ENCODE measurements at regions not wholly inside any gene's neighbourhood (a gene's known extent, or its start where the extent isn't known, plus 50 kb on each side); places are given as distances from the start of the nearest gene placed in this dataset.

DNA sequence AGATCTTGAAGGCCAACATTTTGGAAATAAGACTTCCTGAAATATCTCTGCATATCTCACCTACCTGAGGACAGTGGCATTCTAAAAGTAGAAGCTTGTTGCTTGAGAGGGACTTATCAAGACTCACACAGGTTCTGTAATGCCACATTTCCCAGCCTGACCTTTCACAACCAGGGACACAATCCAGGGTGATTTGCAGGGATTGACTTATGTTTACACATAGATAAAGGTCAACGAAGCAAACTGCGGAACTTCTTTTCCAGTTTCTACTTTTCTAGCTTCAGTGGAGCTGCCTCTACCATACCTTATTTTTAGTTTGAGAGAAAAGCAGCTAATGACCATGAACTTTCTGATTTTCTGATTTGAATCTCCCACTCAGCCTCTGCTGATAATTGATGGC lies 148.7 kb downstream of the SLC16A9 start:
- TF ChIP-seq POLR2A (conservative IDR thresholded peaks at IDR 0.05) (no peak), ZNF121 (CRISPR knock-in tag; conservative IDR thresholded peaks at IDR 0.05) (no peak), RAD21 (CRISPR knock-in tag; conservative IDR thresholded peaks at IDR 0.05 in 1 of 2, IDR thresholded peaks at IDR 0.05 in 1 of 2) (no peak), CCNT2 (IDR thresholded peaks at IDR 0.05; ENCODE audit: borderline replicate concordance, extremely low read depth, insufficient read length, low read depth, low read length) (no peak), HEY1 (CRISPR knock-in tag; IDR thresholded peaks at IDR 0.05; ENCODE audit: borderline replicate concordance) (no peak), BCL6 (CRISPR knock-in tag; IDR thresholded peaks at IDR 0.05) (no peak), FOXJ3 (CRISPR knock-in tag; IDR thresholded peaks at IDR 0.05) (no peak), KLF6 (CRISPR knock-in tag; IDR thresholded peaks at IDR 0.05; ENCODE audit: borderline replicate concordance) (no peak), KLF16 (IDR thresholded peaks at IDR 0.05) (no peak)
- TF ChIP-seq, protein P1, sequence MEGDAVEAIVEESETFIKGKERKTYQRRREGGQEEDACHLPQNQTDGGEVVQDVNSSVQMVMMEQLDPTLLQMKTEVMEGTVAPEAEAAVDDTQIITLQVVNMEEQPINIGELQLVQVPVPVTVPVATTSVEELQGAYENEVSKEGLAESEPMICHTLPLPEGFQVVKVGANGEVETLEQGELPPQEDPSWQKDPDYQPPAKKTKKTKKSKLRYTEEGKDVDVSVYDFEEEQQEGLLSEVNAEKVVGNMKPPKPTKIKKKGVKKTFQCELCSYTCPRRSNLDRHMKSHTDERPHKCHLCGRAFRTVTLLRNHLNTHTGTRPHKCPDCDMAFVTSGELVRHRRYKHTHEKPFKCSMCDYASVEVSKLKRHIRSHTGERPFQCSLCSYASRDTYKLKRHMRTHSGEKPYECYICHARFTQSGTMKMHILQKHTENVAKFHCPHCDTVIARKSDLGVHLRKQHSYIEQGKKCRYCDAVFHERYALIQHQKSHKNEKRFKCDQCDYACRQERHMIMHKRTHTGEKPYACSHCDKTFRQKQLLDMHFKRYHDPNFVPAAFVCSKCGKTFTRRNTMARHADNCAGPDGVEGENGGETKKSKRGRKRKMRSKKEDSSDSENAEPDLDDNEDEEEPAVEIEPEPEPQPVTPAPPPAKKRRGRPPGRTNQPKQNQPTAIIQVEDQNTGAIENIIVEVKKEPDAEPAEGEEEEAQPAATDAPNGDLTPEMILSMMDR (IDR thresholded peaks at IDR 0.05 in 2 of 3, conservative IDR thresholded peaks at IDR 0.05 in 1 of 3; ENCODE audit: insufficient read depth in 2 of 3, low read depth in 1 of 3, low read length in 3 of 3): no peak
- TF ChIP-seq, protein P2, sequence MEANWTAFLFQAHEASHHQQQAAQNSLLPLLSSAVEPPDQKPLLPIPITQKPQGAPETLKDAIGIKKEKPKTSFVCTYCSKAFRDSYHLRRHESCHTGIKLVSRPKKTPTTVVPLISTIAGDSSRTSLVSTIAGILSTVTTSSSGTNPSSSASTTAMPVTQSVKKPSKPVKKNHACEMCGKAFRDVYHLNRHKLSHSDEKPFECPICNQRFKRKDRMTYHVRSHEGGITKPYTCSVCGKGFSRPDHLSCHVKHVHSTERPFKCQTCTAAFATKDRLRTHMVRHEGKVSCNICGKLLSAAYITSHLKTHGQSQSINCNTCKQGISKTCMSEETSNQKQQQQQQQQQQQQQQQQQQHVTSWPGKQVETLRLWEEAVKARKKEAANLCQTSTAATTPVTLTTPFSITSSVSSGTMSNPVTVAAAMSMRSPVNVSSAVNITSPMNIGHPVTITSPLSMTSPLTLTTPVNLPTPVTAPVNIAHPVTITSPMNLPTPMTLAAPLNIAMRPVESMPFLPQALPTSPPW (CRISPR knock-in tag; IDR thresholded peaks at IDR 0.05): no peak
- TF ChIP-seq, protein P3, sequence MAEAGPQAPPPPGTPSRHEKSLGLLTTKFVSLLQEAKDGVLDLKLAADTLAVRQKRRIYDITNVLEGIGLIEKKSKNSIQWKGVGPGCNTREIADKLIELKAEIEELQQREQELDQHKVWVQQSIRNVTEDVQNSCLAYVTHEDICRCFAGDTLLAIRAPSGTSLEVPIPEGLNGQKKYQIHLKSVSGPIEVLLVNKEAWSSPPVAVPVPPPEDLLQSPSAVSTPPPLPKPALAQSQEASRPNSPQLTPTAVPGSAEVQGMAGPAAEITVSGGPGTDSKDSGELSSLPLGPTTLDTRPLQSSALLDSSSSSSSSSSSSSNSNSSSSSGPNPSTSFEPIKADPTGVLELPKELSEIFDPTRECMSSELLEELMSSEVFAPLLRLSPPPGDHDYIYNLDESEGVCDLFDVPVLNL (CRISPR knock-in tag; IDR thresholded peaks at IDR 0.05; ENCODE audit: low read depth): no peak
- TF ChIP-seq, protein P4, sequence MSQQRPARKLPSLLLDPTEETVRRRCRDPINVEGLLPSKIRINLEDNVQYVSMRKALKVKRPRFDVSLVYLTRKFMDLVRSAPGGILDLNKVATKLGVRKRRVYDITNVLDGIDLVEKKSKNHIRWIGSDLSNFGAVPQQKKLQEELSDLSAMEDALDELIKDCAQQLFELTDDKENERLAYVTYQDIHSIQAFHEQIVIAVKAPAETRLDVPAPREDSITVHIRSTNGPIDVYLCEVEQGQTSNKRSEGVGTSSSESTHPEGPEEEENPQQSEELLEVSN (IDR thresholded peaks at IDR 0.05; ENCODE audit: borderline replicate concordance in 1 of 2, extremely low read depth in 1 of 2, insufficient read depth in 1 of 2, insufficient read length in 1 of 2, low read depth in 1 of 2, low read length in 1 of 2, poor library complexity in 1 of 2, severe bottlenecking in 1 of 2): no peak
